Umbilical cord (tissue), 1 donor: ENCODE measurements at regions not wholly inside any gene's neighbourhood (a gene's known extent, or its start where the extent isn't known, plus 50 kb on each side); places are given as distances from the start of the nearest gene placed in this dataset.

Experiments used
- DNase-seq: peaks from one replicate; pipeline ENCODE4 v3.0.0-alpha.2; 2015; ENCODE audit warnings: low spot score

- DNase-seq, result no peak
Measured at GRCh38 chr5:96037128-96037527, 75.5 kb upstream of the ELL2 start.

GRCh38 chr5:96036301-96036700, 74.7 kb upstream of the ELL2 start:
- DNase-seq, result no peak

DNA sequence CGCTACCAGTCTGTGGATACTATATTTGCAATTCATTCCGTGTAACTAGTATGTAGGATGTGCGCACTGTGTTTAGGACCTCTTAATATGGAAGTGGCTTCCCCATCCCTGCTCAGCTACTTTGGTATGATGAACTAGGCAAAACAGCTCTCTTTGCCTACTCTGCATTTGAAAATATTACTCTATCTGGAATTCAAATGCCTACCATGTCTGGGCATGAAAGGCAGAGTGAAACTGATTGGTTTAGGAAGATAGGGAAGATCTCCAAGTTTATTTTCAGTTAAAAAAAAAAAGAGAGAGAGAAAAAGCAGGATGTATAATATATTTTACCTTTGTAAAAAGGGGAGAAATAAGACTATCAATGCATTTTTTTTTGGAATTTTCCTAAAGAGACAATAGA, 74.1 kb upstream of the ELL2 start:
- DNase-seq, result no peak

GRCh38 chr5:96033116-96033515, 71.5 kb upstream of the ELL2 start:
- DNase-seq, result no peak

- DNase-seq, result no peak
Measured at GRCh38 chr5:96031811-96032261, 70.2 kb upstream of the ELL2 start.

DNA sequence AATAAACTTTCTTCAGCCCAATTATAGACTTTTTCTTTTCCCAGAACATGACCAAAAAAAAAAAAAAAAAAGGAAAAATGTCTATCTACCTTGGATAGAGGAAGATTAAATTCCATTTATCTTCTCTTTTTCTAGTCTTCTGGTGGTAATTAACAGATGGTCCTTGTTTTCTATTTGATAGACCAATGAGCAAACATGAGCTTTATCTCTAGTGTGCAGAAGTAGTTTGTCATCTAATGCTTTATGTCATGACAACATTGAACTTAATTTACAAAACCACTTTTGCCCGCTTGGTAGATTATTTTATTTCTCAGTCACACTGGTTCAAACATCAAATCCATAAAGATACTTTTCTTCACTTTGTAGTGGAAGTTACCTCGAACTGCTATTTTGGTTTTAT, 69.5 kb upstream of the ELL2 start:
- DNase-seq, result no peak

GRCh38 chr5:96026406-96027041, 64.9 kb upstream of the ELL2 start:
- DNase-seq, result no peak

DNA sequence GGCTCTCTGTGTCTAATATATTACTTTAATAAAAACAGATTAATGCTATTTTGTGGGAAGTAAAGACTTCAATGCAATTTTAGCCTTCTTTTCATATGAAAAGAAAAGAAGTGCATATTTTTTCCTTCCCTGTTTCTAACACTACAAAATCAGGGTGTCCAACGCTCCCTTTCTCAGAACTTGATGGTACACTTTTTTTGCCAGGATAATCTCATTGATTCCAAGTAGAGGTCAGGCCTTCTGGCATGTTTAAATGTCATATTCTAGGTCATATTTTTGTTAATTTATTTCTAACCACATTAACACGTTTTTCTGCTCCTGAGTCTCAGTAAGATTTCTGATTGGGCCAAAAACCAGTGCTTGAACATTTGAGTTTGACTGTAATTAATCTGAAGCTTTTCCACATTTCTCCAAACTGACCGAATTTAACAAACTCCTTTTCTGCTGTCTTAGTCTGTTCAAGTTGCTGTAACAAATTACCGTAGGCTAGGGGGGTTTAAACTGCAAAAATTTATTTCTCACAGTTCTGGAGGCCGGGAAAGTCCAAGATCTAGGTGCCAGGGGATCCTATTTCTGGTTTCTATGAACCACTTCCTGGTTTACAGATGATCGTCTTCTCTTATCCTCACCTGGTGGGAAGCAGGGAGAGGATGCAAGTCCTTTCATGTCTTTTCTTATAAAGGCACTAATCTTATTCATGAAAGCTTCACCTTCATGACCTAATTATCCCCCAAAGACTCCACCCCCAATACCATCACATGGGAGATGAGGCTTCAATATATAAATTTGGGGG, 63.2 kb upstream of the ELL2 start:
- no peak for DNase-seq

DNA sequence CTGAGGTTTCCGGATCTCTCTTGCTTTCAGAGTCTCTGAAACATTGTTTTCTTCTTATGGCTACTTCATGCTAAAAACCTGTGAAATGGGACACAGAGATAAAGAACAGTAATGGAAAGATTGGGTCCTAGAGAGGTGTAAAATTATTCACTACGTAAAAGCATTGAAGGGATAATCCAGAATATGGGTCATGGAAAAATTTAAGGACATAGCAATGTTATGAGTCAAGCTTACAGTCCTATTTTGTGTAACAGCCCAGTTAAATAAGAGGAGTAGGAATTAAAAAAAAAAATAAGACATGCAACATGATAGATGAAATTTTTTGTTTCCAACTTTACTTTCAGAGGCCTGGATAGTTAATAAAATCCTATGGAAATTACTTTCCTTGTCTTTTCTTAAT, 61.9 kb upstream of the ELL2 start:
- DNase-seq, result peak; percentile 18

DNA sequence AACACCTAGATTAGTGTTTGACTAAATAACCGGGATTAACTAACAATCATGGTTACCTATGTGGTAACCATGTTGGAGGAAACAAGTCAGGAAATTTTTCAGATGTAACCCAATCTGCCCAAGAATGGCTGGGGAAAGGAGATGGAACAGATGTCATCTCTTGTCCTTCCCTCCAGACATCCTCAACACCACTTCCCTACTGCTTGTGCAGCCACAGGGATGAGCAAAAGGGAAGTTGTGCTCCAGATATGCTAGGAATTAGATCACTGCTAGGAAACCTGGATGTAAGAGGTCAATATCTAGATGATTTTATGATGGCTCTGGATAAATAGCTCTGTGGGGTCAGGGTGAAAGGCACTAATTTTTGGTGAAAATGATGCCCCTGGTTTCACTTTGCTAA, 61.3 kb upstream of the ELL2 start:
- DNase-seq, result no peak

DNA sequence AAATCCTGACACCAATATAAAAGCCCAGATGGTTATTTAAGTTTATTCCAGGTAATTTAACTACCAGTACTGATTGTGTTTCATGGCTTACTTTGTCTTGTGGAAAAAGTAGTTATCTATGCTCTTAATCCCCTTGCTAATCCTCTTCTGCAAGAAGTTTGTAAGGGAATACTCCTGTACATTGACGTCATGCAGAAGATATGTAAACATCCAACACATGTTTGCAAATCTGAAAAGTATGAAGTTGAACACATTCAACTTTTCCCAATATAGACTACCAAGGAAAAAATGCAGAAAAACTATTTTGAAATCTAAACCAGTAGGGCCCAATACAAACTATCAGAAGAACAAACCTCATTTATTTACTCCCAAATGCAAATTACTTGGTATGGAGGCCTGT, 56.3 kb upstream of the ELL2 start:
- DNase-seq, result no peak

DNA sequence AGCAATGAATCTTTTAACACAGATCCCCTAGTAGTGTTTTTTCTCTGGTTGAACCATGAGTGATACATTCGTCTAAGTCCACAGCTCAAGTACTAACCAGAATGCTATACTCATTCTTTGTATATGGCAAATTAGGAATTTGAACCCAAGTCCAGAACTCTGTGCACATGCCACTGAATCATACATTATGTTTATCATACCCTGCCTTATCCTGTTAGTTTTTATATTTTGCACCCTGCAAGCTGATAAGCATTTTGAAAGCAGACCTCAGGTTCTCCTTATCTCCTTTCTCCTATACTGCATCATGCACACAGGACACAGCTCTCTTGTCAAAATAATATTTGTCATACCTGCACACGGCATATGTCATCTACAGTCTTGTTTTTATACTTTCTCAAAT, 54.6 kb upstream of the ELL2 start:
- DNase-seq, result no peak

DNA sequence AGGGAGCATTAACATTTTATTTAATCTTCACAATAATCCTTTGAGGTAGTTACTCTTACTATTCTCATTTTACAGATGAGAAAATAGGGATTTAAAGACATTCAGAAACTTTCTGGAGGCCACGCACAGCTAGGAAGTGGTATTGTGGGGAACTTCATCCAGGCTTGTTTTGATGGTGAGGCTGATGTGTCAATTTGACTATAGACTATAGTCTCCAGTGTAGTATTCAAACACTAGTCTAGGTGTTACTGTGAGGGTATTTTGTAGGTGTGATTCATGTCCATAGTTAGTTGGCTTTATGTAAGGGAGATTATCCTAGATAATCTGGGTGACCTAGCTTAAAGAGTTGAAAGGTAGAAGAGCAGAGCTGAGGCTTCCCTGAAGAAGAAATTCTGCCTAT, 54.1 kb upstream of the ELL2 start:
- DNase-seq, result no peak

GRCh38 chr5:96014395-96014794, 52.7 kb upstream of the ELL2 start:
- no peak for DNase-seq

GRCh38 chr5:96013254-96013653, 51.6 kb upstream of the ELL2 start:
- no peak for DNase-seq

DNA sequence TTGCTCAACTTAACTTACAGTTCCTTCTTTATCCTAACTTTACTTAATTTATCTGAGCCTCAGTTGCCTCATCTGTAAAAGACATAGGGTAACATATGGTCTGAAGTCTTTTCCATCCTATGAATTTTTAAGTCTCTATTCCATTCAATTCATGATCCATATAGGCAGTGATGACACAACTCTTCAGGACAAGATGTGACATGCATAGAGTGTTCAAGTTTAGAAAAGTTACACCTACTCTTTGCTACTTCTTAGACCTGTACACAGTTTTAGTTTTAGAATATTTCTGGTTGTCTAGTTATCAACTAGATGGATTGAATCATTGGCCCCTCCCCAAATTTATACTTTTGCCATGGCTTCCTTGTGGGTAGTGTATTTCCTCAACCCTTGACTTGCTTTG, 50.7 kb upstream of the ELL2 start:
- no peak for DNase-seq
